GM12878 (cell line): ENCODE measurements at regions not wholly inside any gene's neighbourhood (a gene's known extent, or its start where the extent isn't known, plus 50 kb on each side); places are given as distances from the start of the nearest gene placed in this dataset.
A peak's percentile ranks its signal among the peaks of the same experiment; 100 is the strongest.

Experiments used
- ATAC-seq: fragments of 200-7000 bp; cut with Tn5 transposase; 3 replicates; pipeline ENCODE4 v1.9.1; 2020; ENCODE audit warnings: mild to moderate bottlenecking, moderate library complexity
- BruUV-seq: library from RNA; stranded (reverse); fragments of 400-500 nt; replicated peaks from 2 replicates; lab custom pipeline; 2021; lab: Mats Ljungman, UMichigan
- CTCF ChIA-PET: fragments of 300-600 bp; sonication (Branson Sonifier 250); formaldehyde crosslinking; extraction: SDS; loops from one replicate; lab custom pipeline; 2021; ENCODE audit warnings: inconsistent platforms; lab: Yijun Ruan, JAX
- POLR2A ChIA-PET: fragments of 350-600 bp; formaldehyde crosslinking; extraction: SDS; loops from one replicate; lab custom pipeline; 2021; ENCODE audit warnings: inconsistent platforms; lab: Charles Lee
- RAD21 ChIA-PET: fragments of 300-600 bp; sonication (Branson Sonifier 250); formaldehyde crosslinking; loops from one replicate; lab custom pipeline; 2023; ENCODE audit warnings: antibody characterized with exemption; ENCODE audit not compliant: unreplicated experiment; lab: Charles Lee
- SMC1A ChIA-PET: fragments of 300-600 bp; sonication (Branson Sonifier 250); formaldehyde crosslinking; loops from one replicate; lab custom pipeline; 2023; ENCODE audit not compliant: unreplicated experiment, uncharacterized antibody; lab: Charles Lee
- DNase-seq: peaks from one replicate; pipeline ENCODE4 v3.0.0-alpha.2; 2011; ENCODE audit warnings: low read depth, low spot score
- FAIRE-seq: peaks from 3 replicates; lab custom pipeline; 2011; peaks lifted over from hg19 to GRCh38; lab: Jason Lieb, UNC
- H2AFZ ChIP-seq: 2 replicates; pipeline ENCODE4 v1.6.0; 2011; ENCODE audit warnings: low read depth, low read length, control low read depth; ENCODE audit not compliant: control insufficient read depth
- H3K27ac ChIP-seq: 2 replicates; pipeline ENCODE4 v1.5.1; 2011; ENCODE audit warnings: control low read depth; ENCODE audit not compliant: control insufficient read depth, insufficient read depth
- H3K27me3 ChIP-seq, 2 experiments: replicated peaks in 1 of 2; 2 replicates each; pipeline versions ENCODE4 v1.6.0 to v1.6.1; 2011; ENCODE audit warnings: low read length in 1 of 2; ENCODE audit not compliant: control insufficient read depth in 2 of 2, insufficient read depth in 2 of 2
- H3K36me3 ChIP-seq, 2 experiments: 2 replicates each; pipeline ENCODE4 v1.5.1; 2011; ENCODE audit warnings: low read length in 1 of 2; ENCODE audit not compliant: control insufficient read depth in 2 of 2, insufficient read depth in 2 of 2
- H3K4me1 ChIP-seq: 2 replicates; pipeline ENCODE4 v1.6.1; 2011; ENCODE audit warnings: mild to moderate bottlenecking, low read length, moderate library complexity, mixed read lengths; ENCODE audit not compliant: control insufficient read depth, insufficient read depth
- H3K4me2 ChIP-seq: 2 replicates; pipeline ENCODE4 v1.6.0; 2011; ENCODE audit warnings: control low read depth; ENCODE audit not compliant: control insufficient read depth, insufficient read depth
- H3K4me3 ChIP-seq: fragments of 200-600 bp; sonication (generic); 2 replicates; pipeline ENCODE4 v1.5.1; 2016
- H3K79me2 ChIP-seq: 2 replicates; pipeline ENCODE4 v1.6.0; 2011; ENCODE audit warnings: low read length; ENCODE audit not compliant: control insufficient read depth, insufficient read depth
- H3K9ac ChIP-seq: 2 replicates; pipeline ENCODE4 v1.8.0; 2011; ENCODE audit warnings: low read length, control low read depth, mixed read lengths; ENCODE audit not compliant: control insufficient read depth, insufficient read depth
- H3K9me3 ChIP-seq: replicated peaks from 3 replicates; pipeline ENCODE4 v1.5.1; 2011; ENCODE audit warnings: mild to moderate bottlenecking, low read length; ENCODE audit not compliant: control insufficient read depth, insufficient read depth
- H4K20me1 ChIP-seq: 2 replicates; pipeline ENCODE4 v1.6.0; 2011; ENCODE audit not compliant: control insufficient read depth, insufficient read depth
- ETV6 ChIP-seq, 2 experiments: fragments of 450-650 bp in 1 of 2; IDR thresholded peaks in 1 of 2; conservative IDR thresholded peaks in 1 of 2; 2 replicates each; pipeline ENCODE4 v1.6.1; 2014; ENCODE audit warnings: antibody characterized with exemption in 1 of 2, borderline replicate concordance in 1 of 2, low read depth in 1 of 2, mild to moderate bottlenecking in 1 of 2, moderate library complexity in 1 of 2
- FOXM1 ChIP-seq: IDR thresholded peaks from 2 replicates; pipeline ENCODE4 v1.6.1; 2012; ENCODE audit warnings: low read depth, mild to moderate bottlenecking, inconsistent platforms, low read length, moderate library complexity
- NFXL1 ChIP-seq: fragments of 450-650 bp; IDR thresholded peaks from 2 replicates; pipeline ENCODE4 v1.6.1; 2017; ENCODE audit warnings: antibody characterized with exemption, mild to moderate bottlenecking, borderline replicate concordance
- NFYB ChIP-seq: IDR thresholded peaks from 2 replicates; pipeline ENCODE4 v1.6.1; 2011; ENCODE audit warnings: low read depth, mild to moderate bottlenecking, low read length, improper control_type of control experiment, moderate library complexity; ENCODE audit not compliant: insufficient read depth
- WGBS: methylation state at CpG from one replicate; pipeline ENCODE4 v1.1.6; 2016; ENCODE audit warnings: low lambda C conversion rate; ENCODE audit not compliant: insufficient replicate concordance, insufficient coverage; ENCODE audit errors: missing lambda C conversion rate; 5-methylcytosine and 5-hydroxymethylcytosine counted together
- in situ Hi-C: fragments of 300-500 bp; cut with MboI; formaldehyde crosslinking; loops from 9 replicates; pipeline ENCODE4 v1.14.3; 2018; ENCODE audit warnings: mixed read lengths
- intact Hi-C: fragments of 100-400 bp; cut with micrococcal nuclease; formaldehyde crosslinking; loops from one replicate; pipeline ENCODE4 v1.14.2; 2022; ENCODE audit not compliant: unreplicated experiment

DNA sequence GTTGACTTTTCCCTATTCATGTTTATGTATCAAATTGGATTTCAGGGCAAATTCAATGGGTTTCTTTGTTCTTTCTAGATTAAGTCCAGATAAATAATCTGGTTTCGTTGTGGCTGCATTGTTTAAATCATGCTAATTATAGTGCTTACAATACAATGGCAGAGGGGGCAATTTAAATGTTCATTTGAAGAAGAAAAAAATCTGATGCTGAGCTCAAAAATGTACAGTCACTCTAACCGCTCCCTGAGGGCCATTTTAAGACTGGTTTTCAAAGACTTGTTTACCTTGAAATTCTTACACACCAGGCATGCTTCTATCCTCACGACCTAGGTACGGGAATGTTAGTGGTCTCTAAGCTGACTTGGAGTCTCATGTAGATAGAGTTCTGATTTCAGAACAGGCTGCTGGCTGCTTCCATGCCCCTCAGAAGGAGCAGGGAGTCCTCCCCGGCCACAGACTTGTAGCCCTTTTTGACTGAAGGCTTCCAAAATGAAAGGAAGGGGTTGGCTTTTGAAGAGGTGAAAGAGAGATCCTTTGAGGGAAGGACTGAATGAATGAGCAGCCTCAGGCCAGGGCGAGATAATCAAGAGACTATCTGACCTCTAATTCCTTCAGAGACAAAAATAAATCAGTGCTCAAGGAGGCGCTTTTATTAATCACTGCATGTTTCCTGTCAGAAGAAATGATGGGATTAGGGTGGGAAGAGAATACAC is 86.1 kb upstream of the ZNF217 start:
- SMC1A ChIA-PET = interaction anchor here (0.6 to 1.3 kb wide), 3 partner anchors 8 to 216 kb away, joined by 3 to 4 read pairs (median 3); no protein-coding TSS in a partner anchor
- no TSS peak for BruUV-seq
- FAIRE-seq (no peak), DNase-seq (no peak), ATAC-seq (no peak)
- whole genome bisulfite sequencing = 86% methylated on average over 7 of the region's 7 CpGs
- no peaks in the 10 kb centered on the region for H3K79me2 ChIP-seq
- no peak overlapping the region for H3K9ac ChIP-seq
- H3K27ac ChIP-seq = no peak overlapping the region
- RAD21 ChIA-PET = interaction anchor here (0.7 to 1.7 kb wide), 2 partner anchors 19 to 24 kb away, joined by 3 to 7 read pairs; no protein-coding TSS in a partner anchor
- no peaks in the 10 kb centered on the region for H3K36me3 ChIP-seq
- POLR2A ChIA-PET = no interaction called here
- H4K20me1 ChIP-seq = no peaks in the 10 kb centered on the region
- no peak overlapping the region for H3K4me2 ChIP-seq
- no peaks in the 10 kb centered on the region for H3K27me3 ChIP-seq
- TF ChIP-seq FOXM1 (no peak), ETV6 (conservative IDR thresholded peaks at IDR 0.05 in 1 of 2, IDR thresholded peaks at IDR 0.05 in 1 of 2; ENCODE audit: borderline replicate concordance in 1 of 2, low read depth in 1 of 2) (peak in 1 of 2 experiments; percentile 80; a peak in 2 of 4 replicates), NFXL1 (peak; percentile 84; the same call in 1 of the 2 replicates)
- no peaks in the 10 kb centered on the region for H3K9me3 ChIP-seq
- peaks cover 8% of the 10 kb centered on the region; the same call in 1 of the 2 replicates for H3K4me1 ChIP-seq
- CTCF ChIA-PET = interaction anchor here (1.1 to 1.2 kb wide), 2 partner anchors 10 to 11 kb away, joined by 4 to 5 read pairs; no protein-coding TSS in a partner anchor
- intact Hi-C loops (no loop called here), in situ Hi-C loops (no loop called here)
- H3K4me3 ChIP-seq = no peak overlapping the region
- peak overlapping the region; percentile 9; the same call in 1 of the 2 replicates for H2AFZ ChIP-seq

GRCh38 chr20:53678990-53679596 is 85.5 kb upstream of the ZNF217 start:
- Histone ChIP-seq H3K36me3 (no peaks in the 10 kb centered on the region), H4K20me1 (no peaks in the 10 kb centered on the region), H3K27ac (no peak overlapping the region), H3K4me3 (no peak overlapping the region), H3K4me2 (no peak overlapping the region), H3K27me3 (no peaks in the 10 kb centered on the region), H2AFZ (no peak overlapping the region; the same call in 1 of the 2 replicates), H3K79me2 (no peaks in the 10 kb centered on the region), H3K9ac (no peak overlapping the region), H3K4me1 (peaks cover 8% of the 10 kb centered on the region; the same call in 1 of the 2 replicates), H3K9me3 (no peaks in the 10 kb centered on the region)
- ChIA-PET RAD21 (interaction anchor here (0.7 to 1.7 kb wide), 2 partner anchors 18 to 23 kb away, joined by 3 to 7 read pairs; no protein-coding TSS in a partner anchor), SMC1A (interaction anchor here (0.6 to 1.3 kb wide), 4 partner anchors 9 to 217 kb away, joined by 3 to 4 read pairs (median 4); no protein-coding TSS in a partner anchor), CTCF (interaction anchor here (1.1 to 1.2 kb wide), 2 partner anchors 10 to 12 kb away, joined by 4 to 5 read pairs; no protein-coding TSS in a partner anchor), POLR2A (no interaction called here)
- DNase-seq (no peak), FAIRE-seq (no peak), ATAC-seq (no peak)
- 84% methylated on average over 3 of the region's 3 CpGs for WGBS
- no TSS peak for BruUV-seq
- intact Hi-C loops (no loop called here), in situ Hi-C loops (no loop called here)
- peak; percentile 84; the same call in 1 of the 2 replicates for TF ChIP-seq NFXL1
- no peak for TF ChIP-seq NFYB
